Suprapubic skin (tissue), 3 donors: ENCODE measurements at regions not wholly inside any gene's neighbourhood (a gene's known extent, or its start where the extent isn't known, plus 50 kb on each side); places are given as distances from the start of the nearest gene placed in this dataset.

Experiments
- POLR2A ChIP-seq, 2 donors: fragments of 450-650 bp; IDR thresholded peaks; one replicate each; pipeline ENCODE4 v1.6.1; 2017; ENCODE audit warnings: antibody characterized with exemption in 2 of 2, mild to moderate bottlenecking in 2 of 2, moderate library complexity in 2 of 2
- TF ChIP-seq, protein P1 (sequence below), 2 donors: fragments of 200-600 bp in 1 of 2; fragments of 450-650 bp in 1 of 2; sonication (generic) in 1 of 2; IDR thresholded peaks; one replicate each; pipeline ENCODE4 v1.5.1; 2016 to 2019; ENCODE audit warnings: antibody characterized with exemption in 2 of 2, mild to moderate bottlenecking in 1 of 2, moderate library complexity in 1 of 2

DNA sequence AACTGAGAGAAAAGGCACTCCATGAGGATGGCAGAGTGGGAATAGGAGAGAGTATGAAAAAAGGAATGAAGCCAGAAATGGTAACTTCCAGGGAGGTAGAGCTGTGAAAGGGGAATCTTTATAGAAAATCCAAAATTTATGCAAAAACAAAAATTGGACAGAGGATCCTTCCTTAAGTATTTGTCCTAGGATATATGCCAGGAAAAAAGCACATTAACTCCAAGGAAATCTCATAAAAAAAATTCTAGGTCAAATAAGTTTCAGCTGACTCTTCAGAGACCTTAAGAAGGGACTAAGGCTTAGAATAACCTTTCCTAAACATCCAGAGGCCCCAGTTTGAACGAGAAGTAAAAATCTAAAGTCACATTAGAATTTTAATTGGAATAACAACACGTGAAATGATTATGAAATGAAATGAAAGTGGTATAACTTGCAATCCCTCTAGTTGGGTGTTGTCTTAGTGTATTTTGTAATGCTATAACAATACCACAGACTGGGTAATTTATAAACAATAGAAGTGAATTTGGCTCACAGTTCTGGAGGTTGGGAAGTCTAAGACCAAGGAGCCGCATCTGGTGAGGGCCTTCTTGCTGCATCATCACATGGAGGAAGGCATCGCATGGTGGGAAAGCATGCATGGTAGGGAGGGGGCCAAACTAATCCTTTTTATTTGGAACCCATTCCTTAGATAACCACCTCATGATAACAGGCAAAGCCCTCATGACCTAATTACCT lies 145.4 kb upstream of the RXFP1 start:
- TF ChIP-seq, protein P1, sequence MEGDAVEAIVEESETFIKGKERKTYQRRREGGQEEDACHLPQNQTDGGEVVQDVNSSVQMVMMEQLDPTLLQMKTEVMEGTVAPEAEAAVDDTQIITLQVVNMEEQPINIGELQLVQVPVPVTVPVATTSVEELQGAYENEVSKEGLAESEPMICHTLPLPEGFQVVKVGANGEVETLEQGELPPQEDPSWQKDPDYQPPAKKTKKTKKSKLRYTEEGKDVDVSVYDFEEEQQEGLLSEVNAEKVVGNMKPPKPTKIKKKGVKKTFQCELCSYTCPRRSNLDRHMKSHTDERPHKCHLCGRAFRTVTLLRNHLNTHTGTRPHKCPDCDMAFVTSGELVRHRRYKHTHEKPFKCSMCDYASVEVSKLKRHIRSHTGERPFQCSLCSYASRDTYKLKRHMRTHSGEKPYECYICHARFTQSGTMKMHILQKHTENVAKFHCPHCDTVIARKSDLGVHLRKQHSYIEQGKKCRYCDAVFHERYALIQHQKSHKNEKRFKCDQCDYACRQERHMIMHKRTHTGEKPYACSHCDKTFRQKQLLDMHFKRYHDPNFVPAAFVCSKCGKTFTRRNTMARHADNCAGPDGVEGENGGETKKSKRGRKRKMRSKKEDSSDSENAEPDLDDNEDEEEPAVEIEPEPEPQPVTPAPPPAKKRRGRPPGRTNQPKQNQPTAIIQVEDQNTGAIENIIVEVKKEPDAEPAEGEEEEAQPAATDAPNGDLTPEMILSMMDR (IDR thresholded peaks at IDR 0.05), result no peak
- TF ChIP-seq POLR2A (IDR thresholded peaks at IDR 0.05), result no peak
